ENCODE measurements at regions not wholly inside any gene's neighbourhood (a gene's known extent, or its start where the extent isn't known, plus 50 kb on each side); places are given as distances from the start of the nearest gene placed in this dataset.

DNA sequence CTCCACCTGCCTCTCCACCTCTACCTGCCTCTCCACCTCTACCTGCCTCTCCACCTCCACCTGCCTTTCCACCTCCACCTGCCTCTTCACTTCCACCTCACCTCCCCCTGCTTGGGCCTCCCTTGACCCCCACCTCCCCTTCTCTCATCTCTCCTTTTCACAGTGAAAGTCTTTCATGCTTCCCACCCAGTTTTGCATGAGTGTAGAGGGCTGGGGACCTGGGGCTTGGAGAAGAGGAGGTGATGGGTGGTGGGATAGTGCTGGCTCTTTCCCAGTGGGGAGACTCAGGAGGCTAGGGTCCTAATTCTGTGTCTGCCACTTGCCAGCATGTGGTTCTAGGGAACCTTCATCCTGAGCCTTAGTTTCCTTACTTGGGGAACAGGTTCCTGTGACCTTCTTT lies 316.2 kb upstream of the C1orf174 start:
- TF ChIP-seq YY1 (IDR thresholded peaks at IDR 0.05; ENCODE audit: insufficient read depth, insufficient read length) = no peak
- no peak for TF ChIP-seq ZNF274 (IDR thresholded peaks at IDR 0.05; ENCODE audit: low read depth, low read length)

Measured in NT2/D1 (cell line).